SK-N-SH (cell line): ENCODE measurements at regions not wholly inside any gene's neighbourhood (a gene's known extent, or its start where the extent isn't known, plus 50 kb on each side); places are given as distances from the start of the nearest gene placed in this dataset.

ENCODE experiments used
- CTCF ChIP-seq: fragments of 200-600 bp; sonication (generic); IDR thresholded peaks from 2 replicates; pipeline ENCODE4 v1.6.1; 2017; ENCODE audit warnings: antibody characterized with exemption, mild to moderate bottlenecking, moderate library complexity
- FOXM1 ChIP-seq: IDR thresholded peaks from 2 replicates; pipeline ENCODE4 v1.4.0; 2012; ENCODE audit warnings: low read depth, mild to moderate bottlenecking
- RFX5 ChIP-seq: IDR thresholded peaks from 2 replicates; pipeline ENCODE4 v1.6.1; 2012; ENCODE audit warnings: mild to moderate bottlenecking, improper control_type of control experiment, low read length

DNA sequence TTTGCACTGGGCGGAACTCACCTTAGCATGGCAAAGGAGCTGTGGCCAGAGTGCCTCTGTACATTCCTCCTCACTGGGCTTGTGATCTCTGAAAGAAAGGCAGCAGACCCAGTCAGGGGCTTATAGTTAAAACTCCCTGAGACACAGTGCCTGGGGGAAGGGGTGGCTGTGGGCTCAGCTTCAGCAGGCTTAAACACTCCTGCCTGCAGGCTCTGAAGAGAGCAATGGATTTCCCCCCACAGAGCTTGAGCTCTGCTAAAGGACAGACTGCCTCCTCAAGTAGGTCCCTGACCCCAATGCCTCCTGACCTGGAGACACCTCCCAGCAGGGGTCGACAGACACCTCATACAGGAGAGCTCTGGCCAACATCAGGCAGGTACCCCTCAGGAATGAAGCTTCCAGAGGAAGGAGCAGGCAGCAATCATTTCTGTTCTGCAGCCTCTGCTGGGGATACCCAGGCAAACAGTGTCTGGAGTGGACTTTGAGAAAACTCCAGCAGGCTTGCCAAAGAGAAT, 327.5 kb upstream of the SLC16A7 start:
- TF ChIP-seq CTCF, result no peak
- no peak for TF ChIP-seq RFX5
- no peak for TF ChIP-seq FOXM1
